LNCAP (cell line): ENCODE measurements at regions not wholly inside any gene's neighbourhood (a gene's known extent, or its start where the extent isn't known, plus 50 kb on each side); places are given as distances from the start of the nearest gene placed in this dataset.

Experiments used
- TF ChIP-seq, protein P1 (sequence below): fragments of 450-650 bp; IDR thresholded peaks from 2 replicates; pipeline ENCODE4 v1.5.1; 2017; ENCODE audit warnings: mild to moderate bottlenecking

GRCh38 chr4:137952116-137952515 lies 290.0 kb downstream of the SLC7A11 start:
- TF ChIP-seq, protein P1, sequence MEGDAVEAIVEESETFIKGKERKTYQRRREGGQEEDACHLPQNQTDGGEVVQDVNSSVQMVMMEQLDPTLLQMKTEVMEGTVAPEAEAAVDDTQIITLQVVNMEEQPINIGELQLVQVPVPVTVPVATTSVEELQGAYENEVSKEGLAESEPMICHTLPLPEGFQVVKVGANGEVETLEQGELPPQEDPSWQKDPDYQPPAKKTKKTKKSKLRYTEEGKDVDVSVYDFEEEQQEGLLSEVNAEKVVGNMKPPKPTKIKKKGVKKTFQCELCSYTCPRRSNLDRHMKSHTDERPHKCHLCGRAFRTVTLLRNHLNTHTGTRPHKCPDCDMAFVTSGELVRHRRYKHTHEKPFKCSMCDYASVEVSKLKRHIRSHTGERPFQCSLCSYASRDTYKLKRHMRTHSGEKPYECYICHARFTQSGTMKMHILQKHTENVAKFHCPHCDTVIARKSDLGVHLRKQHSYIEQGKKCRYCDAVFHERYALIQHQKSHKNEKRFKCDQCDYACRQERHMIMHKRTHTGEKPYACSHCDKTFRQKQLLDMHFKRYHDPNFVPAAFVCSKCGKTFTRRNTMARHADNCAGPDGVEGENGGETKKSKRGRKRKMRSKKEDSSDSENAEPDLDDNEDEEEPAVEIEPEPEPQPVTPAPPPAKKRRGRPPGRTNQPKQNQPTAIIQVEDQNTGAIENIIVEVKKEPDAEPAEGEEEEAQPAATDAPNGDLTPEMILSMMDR = no peak

GRCh38 chr4:137950286-137950685 lies 291.9 kb downstream of the SLC7A11 start:
- TF ChIP-seq, protein P1 = no peak

GRCh38 chr4:137949746-137950145 lies 292.4 kb downstream of the SLC7A11 start:
- TF ChIP-seq, protein P1 = no peak

DNA sequence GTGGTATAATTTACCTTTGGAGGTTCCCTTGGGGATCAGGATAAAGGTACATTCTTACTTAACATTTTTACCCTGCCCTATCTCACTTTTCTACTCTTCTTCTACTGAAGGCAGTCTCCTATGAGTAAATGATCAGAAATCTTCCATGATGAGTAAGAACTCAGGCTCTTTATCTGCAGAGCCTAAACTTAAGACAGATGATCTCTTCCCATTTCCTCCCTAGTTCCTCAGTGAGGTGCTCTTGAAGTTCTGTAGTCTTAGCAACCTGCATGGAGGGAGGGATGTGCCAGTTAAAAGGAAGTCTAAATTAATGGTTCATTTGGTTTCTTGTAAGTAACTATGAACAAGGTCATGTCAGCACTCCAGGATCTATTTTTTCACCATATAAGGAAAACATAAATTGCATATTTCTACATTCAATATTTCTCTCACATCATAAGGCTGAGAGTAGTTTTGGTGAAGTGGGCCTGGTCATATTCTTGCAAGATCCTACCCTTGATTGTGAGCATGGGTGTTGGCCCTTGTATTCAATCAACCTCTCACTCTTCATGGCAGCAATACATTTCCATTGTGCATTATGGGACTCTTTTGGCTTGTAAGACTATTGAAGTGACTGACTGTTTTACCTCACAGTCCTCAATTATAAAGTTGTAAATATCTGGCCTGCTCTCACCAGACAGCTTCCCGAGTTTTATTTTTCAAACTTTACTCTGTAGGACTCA lies 295.5 kb downstream of the SLC7A11 start:
- TF ChIP-seq, protein P1 = no peak

DNA sequence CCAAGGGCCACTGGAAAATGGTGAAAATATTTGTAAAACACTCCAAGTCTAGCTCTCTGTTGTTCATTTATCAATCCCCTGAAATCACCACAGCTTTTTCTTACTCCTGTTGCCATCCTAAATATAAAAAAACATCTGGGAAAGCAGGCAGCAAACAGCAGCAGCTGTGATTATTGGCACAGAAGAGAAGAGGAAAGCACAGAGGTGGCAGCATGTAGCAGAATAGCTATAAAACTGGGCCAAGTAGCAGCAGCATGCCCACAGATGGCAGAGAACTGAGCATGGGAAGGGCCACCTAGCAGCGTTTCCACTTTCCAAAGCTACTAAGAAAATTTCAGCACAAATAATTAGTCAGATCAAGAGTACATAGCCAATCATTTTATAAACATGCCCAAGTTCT lies 307.2 kb downstream of the SLC7A11 start:
- TF ChIP-seq, protein P1 = no peak

- TF ChIP-seq, protein P1 = no peak
Measured at GRCh38 chr4:137934046-137934445, 308.1 kb downstream of the SLC7A11 start.

- TF ChIP-seq, protein P1 = no peak
Measured at GRCh38 chr4:137927972-137928371, 314.2 kb downstream of the SLC7A11 start.

GRCh38 chr4:137923494-137923893 lies 318.7 kb downstream of the SLC7A11 start:
- TF ChIP-seq, protein P1 = no peak
